ENCODE measurements at regions not wholly inside any gene's neighbourhood (a gene's known extent, or its start where the extent isn't known, plus 50 kb on each side); places are given as distances from the start of the nearest gene placed in this dataset.

GRCh38 chr10:51001587-51001986, 72.7 kb upstream of the PRKG1 start (continued):
- no peak for TF ChIP-seq SAP30 (IDR thresholded peaks at IDR 0.05; ENCODE audit: insufficient read depth, insufficient replicate concordance, low read length)

Measured in H1 (cell line).